Esophagus muscularis mucosa (tissue), 4 donors: ENCODE measurements at regions not wholly inside any gene's neighbourhood (a gene's known extent, or its start where the extent isn't known, plus 50 kb on each side); places are given as distances from the start of the nearest gene placed in this dataset.

Experiments used
- DNase-seq: peaks from one replicate; pipeline ENCODE4 v3.0.0-alpha.2; 2017; ENCODE audit errors: extremely low spot score
- H3K27ac ChIP-seq, 4 donors: fragments of 200-600 bp; sonication (generic); replicated peaks in 1 of 4; 1 replicate in 3 of 4; 2 replicates in 1 of 4; pipeline ENCODE4 v1.5.1; 2016 to 2019; ENCODE audit warnings: mild to moderate bottlenecking in 1 of 4
- H3K27me3 ChIP-seq, 4 donors: fragments of 200-600 bp; sonication (generic); one replicate each; pipeline versions ENCODE4 v1.5.1 to v1.6.0; 2016 to 2019
- H3K36me3 ChIP-seq, 4 donors: fragments of 200-600 bp; sonication (generic); one replicate each; pipeline ENCODE4 v1.5.1; 2016 to 2019
- H3K4me1 ChIP-seq, 4 donors: fragments of 200-600 bp; sonication (generic); one replicate each; pipeline ENCODE4 v1.5.1; 2016 to 2019
- H3K4me3 ChIP-seq, 4 donors: fragments of 200-600 bp; sonication (generic); 1 replicate in 2 of 4; 2 replicates in 2 of 4; pipeline ENCODE4 v1.5.1; 2016 to 2019; ENCODE audit warnings: mild to moderate bottlenecking in 4 of 4, moderate library complexity in 1 of 4
- H3K9me3 ChIP-seq, 4 donors: fragments of 200-600 bp; sonication (generic); 1 replicate in 3 of 4; 2 replicates in 1 of 4; pipeline ENCODE4 v1.5.1; 2016 to 2019
- CTCF ChIP-seq, 3 experiments: fragments of 200-600 bp in 2 of 3; fragments of 450-650 bp in 1 of 3; sonication (generic) in 2 of 3; IDR thresholded peaks; one replicate each; pipeline ENCODE4 v1.5.1; 2017 to 2019; ENCODE audit warnings: antibody characterized with exemption in 3 of 3, mild to moderate bottlenecking in 2 of 3, moderate library complexity in 1 of 3
- EP300 ChIP-seq: sonication (generic); formaldehyde crosslinking; IDR thresholded peaks from one replicate; pipeline ENCODE4 v1.6.1; 2017; ENCODE audit warnings: antibody characterized with exemption
- POLR2A ChIP-seq: fragments of 450-650 bp; IDR thresholded peaks from one replicate; pipeline ENCODE4 v1.6.1; 2017; ENCODE audit warnings: antibody characterized with exemption, moderate library complexity, mild to moderate bottlenecking, low read depth
- POLR2AphosphoS5 ChIP-seq, 2 donors: sonication (generic); formaldehyde crosslinking; IDR thresholded peaks; one replicate each; pipeline ENCODE4 v1.6.1; 2017; ENCODE audit warnings: antibody characterized with exemption in 2 of 2
- WGBS: methylation state at CpG from one replicate; pipeline ENCODE4 v1.1.5; 2018; 5-methylcytosine and 5-hydroxymethylcytosine counted together
- intact Hi-C: fragments of 100-400 bp; cut with DNase I; formaldehyde crosslinking; loops from one replicate; pipeline ENCODE4 v1.15.1; 2023

GRCh38 chr10:65024886-65025285, 1503.7 kb downstream of the REEP3 start:
- no peaks in the 10 kb centered on the region for H3K4me1 ChIP-seq
- DNase-seq: no peak
- intact Hi-C loops: no loop called here
- H3K27ac ChIP-seq: no peak overlapping the region
- no peaks in the 10 kb centered on the region for H3K27me3 ChIP-seq
- H3K36me3 ChIP-seq: no peaks in the 10 kb centered on the region
- no peak for TF ChIP-seq CTCF (IDR thresholded peaks at IDR 0.05)
- TF ChIP-seq EP300: no peak
- TF ChIP-seq POLR2A: no peak
- TF ChIP-seq POLR2AphosphoS5 (IDR thresholded peaks at IDR 0.05): no peak
- no peak overlapping the region for H3K4me3 ChIP-seq
- peaks cover 0 to 9% (median 0%) of the 10 kb centered on the region in 4 donors for H3K9me3 ChIP-seq

GRCh38 chr10:65030263-65030662, 1509.1 kb downstream of the REEP3 start:
- TF ChIP-seq EP300 (no peak), POLR2AphosphoS5 (IDR thresholded peaks at IDR 0.05) (no peak), POLR2A (no peak), CTCF (IDR thresholded peaks at IDR 0.05) (no peak)
- Histone ChIP-seq H3K27ac (no peak overlapping the region), H3K4me3 (no peak overlapping the region), H3K36me3 (no peaks in the 10 kb centered on the region), H3K27me3 (no peaks in the 10 kb centered on the region), H3K4me1 (peaks cover 0 to 11% (median 7%) of the 10 kb centered on the region in 4 donors), H3K9me3 (peaks cover 0 to 12% (median 0%) of the 10 kb centered on the region in 4 donors)
- intact Hi-C loops: no loop called here
- no peak for DNase-seq

GRCh38 chr10:65032867-65033769, 1511.9 kb downstream of the REEP3 start:
- Histone ChIP-seq H3K4me3 (no peak overlapping the region), H3K9me3 (peaks cover 0 to 15% (median 0%) of the 10 kb centered on the region in 4 donors), H3K27ac (no peak overlapping the region), H3K27me3 (no peaks in the 10 kb centered on the region), H3K36me3 (no peaks in the 10 kb centered on the region), H3K4me1 (peaks cover 0 to 11% (median 7%) of the 10 kb centered on the region in 4 donors)
- no peak for DNase-seq
- intact Hi-C loops: no loop called here
- WGBS: 35% methylated on average over 4 of the region's 4 CpGs
- TF ChIP-seq POLR2AphosphoS5 (IDR thresholded peaks at IDR 0.05) (no peak), POLR2A (no peak)

- WGBS: 52% methylated on average over 2 of the region's 4 CpGs
- intact Hi-C loops: no loop called here
- peaks cover 0 to 11% (median 7%) of the 10 kb centered on the region in 4 donors for H3K4me1 ChIP-seq
- H3K36me3 ChIP-seq: no peaks in the 10 kb centered on the region
- DNase-seq: no peak
- H3K4me3 ChIP-seq: no peak overlapping the region
- TF ChIP-seq EP300 (no peak), POLR2A (no peak), POLR2AphosphoS5 (IDR thresholded peaks at IDR 0.05) (no peak), CTCF (IDR thresholded peaks at IDR 0.05) (no peak)
- no peaks in the 10 kb centered on the region for H3K27me3 ChIP-seq
- H3K27ac ChIP-seq: no peak overlapping the region
- H3K9me3 ChIP-seq: peaks cover 0 to 15% (median 0%) of the 10 kb centered on the region in 4 donors
Observed at GRCh38 chr10:65033957-65034356, 1512.8 kb downstream of the REEP3 start.

- Histone ChIP-seq H3K27me3 (no peaks in the 10 kb centered on the region), H3K36me3 (no peaks in the 10 kb centered on the region), H3K4me1 (no peaks in the 10 kb centered on the region), H3K27ac (no peak overlapping the region), H3K9me3 (no peaks in the 10 kb centered on the region), H3K4me3 (no peak overlapping the region)
- TF ChIP-seq EP300: no peak
- TF ChIP-seq CTCF (IDR thresholded peaks at IDR 0.05): no peak
- no peak for TF ChIP-seq POLR2AphosphoS5 (IDR thresholded peaks at IDR 0.05)
- TF ChIP-seq POLR2A: no peak
- intact Hi-C loops: no loop called here
- DNase-seq: no peak
Observed at GRCh38 chr10:65040796-65041195, 1519.6 kb downstream of the REEP3 start.
